Vagina (tissue), 2 donors: ENCODE measurements at regions not wholly inside any gene's neighbourhood (a gene's known extent, or its start where the extent isn't known, plus 50 kb on each side); places are given as distances from the start of the nearest gene placed in this dataset.

ENCODE experiments used
- POLR2A ChIP-seq, 2 donors: fragments of 450-650 bp; IDR thresholded peaks; one replicate each; pipeline ENCODE4 v1.6.1; 2017; ENCODE audit warnings: antibody characterized with exemption in 2 of 2, mild to moderate bottlenecking in 2 of 2, moderate library complexity in 2 of 2
- POLR2AphosphoS5 ChIP-seq, 2 donors: sonication (generic); formaldehyde crosslinking; IDR thresholded peaks; one replicate each; pipeline ENCODE4 v1.9.0; 2017; ENCODE audit warnings: antibody characterized with exemption in 2 of 2, mild to moderate bottlenecking in 2 of 2, low read depth in 1 of 2; ENCODE audit not compliant: insufficient read depth in 1 of 2
- TF ChIP-seq, protein P1 (sequence below), 3 experiments: fragments of 450-650 bp in 2 of 3; fragments of 200-600 bp in 1 of 3; sonication (generic) in 1 of 3; IDR thresholded peaks; one replicate each; pipeline ENCODE4 v1.5.1; 2017 to 2019; ENCODE audit warnings: antibody characterized with exemption in 3 of 3, mild to moderate bottlenecking in 2 of 3, moderate library complexity in 2 of 3

DNA sequence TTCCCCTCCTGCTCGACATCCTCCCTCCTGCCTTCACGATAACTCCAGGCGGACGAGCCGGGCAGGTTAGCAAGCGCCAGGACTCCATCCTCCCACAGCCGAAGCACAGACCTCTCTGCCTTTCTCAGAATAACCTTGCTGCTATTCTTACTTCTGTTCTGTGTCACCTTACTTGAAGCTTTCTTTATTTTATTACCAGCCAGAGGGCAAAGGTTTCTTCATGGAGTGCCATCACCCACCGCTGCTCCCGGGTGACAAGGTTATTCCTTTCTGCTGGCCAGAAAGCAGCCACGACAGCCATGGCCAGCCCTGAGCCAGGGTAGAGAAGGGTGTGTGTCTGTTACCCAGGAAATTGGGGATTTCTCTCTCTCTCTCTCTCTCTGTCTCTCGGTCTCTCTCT is 227.1 kb downstream of the ANAPC1 start:
- TF ChIP-seq, protein P1, sequence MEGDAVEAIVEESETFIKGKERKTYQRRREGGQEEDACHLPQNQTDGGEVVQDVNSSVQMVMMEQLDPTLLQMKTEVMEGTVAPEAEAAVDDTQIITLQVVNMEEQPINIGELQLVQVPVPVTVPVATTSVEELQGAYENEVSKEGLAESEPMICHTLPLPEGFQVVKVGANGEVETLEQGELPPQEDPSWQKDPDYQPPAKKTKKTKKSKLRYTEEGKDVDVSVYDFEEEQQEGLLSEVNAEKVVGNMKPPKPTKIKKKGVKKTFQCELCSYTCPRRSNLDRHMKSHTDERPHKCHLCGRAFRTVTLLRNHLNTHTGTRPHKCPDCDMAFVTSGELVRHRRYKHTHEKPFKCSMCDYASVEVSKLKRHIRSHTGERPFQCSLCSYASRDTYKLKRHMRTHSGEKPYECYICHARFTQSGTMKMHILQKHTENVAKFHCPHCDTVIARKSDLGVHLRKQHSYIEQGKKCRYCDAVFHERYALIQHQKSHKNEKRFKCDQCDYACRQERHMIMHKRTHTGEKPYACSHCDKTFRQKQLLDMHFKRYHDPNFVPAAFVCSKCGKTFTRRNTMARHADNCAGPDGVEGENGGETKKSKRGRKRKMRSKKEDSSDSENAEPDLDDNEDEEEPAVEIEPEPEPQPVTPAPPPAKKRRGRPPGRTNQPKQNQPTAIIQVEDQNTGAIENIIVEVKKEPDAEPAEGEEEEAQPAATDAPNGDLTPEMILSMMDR (IDR thresholded peaks at IDR 0.05) = no peak
- TF ChIP-seq POLR2A (IDR thresholded peaks at IDR 0.05) (no peak), POLR2AphosphoS5 (IDR thresholded peaks at IDR 0.05; ENCODE audit: insufficient read depth in 1 of 2, low read depth in 1 of 2) (no peak)
